ENCODE measurements at regions not wholly inside any gene's neighbourhood (a gene's known extent, or its start where the extent isn't known, plus 50 kb on each side); places are given as distances from the start of the nearest gene placed in this dataset.
"Not testable (repeated sequence)": the region's sequence is repeated elsewhere in the genome, so short reads cannot be mapped to it uniquely, and the experiment has no call there.

- DNase-seq = no peak
These were observed 59.3 kb downstream of the OXGR1 start for GRCh38 chr13:96934889-96935489.

GRCh38 chr13:96925916-96926628, 68.2 kb downstream of the OXGR1 start:
- Mint-ChIP-seq H3K27ac (ENCODE audit: unreplicated experiment) (no peak overlapping the region), H3K36me3 (ENCODE audit: unreplicated experiment) (peaks cover 8% of the 10 kb centered on the region), H3K4me1 (ENCODE audit: low read depth, unreplicated experiment) (no peaks in the 10 kb centered on the region), H3K9me3 (ENCODE audit: unreplicated experiment) (peaks cover 2% of the 10 kb centered on the region), H3K4me3 (ENCODE audit: unreplicated experiment) (no peak overlapping the region), H3K27me3 (ENCODE audit: unreplicated experiment) (peaks cover 2% of the 10 kb centered on the region)
- no peak for DNase-seq
- no peak for TF ChIP-seq CTCF (IDR thresholded peaks at IDR 0.05; ENCODE audit: partially characterized antibody, unreplicated experiment)

More at GRCh38 chr13:96934889-96935489, 59.3 kb downstream of the OXGR1 start:
- no peaks in the 10 kb centered on the region for H3K27me3 Mint-ChIP-seq (ENCODE audit: unreplicated experiment)
- H3K27ac Mint-ChIP-seq (ENCODE audit: unreplicated experiment) = no peak overlapping the region
- H3K4me3 Mint-ChIP-seq (ENCODE audit: unreplicated experiment) = no peak overlapping the region
- H3K4me1 Mint-ChIP-seq (ENCODE audit: low read depth, unreplicated experiment) = no peaks in the 10 kb centered on the region
- H3K36me3 Mint-ChIP-seq (ENCODE audit: unreplicated experiment) = no peaks in the 10 kb centered on the region
- TF ChIP-seq CTCF (IDR thresholded peaks at IDR 0.05; ENCODE audit: partially characterized antibody, unreplicated experiment) = no peak
- H3K9me3 Mint-ChIP-seq (ENCODE audit: unreplicated experiment) = no peaks in the 10 kb centered on the region

GRCh38 chr13:96925477-96925876, 68.8 kb downstream of the OXGR1 start:
- Mint-ChIP-seq H3K9me3 (ENCODE audit: unreplicated experiment) (peaks cover 6% of the 10 kb centered on the region), H3K27ac (ENCODE audit: unreplicated experiment) (no peak overlapping the region)

GRCh38 chr13:96918861-96919631, 75.2 kb downstream of the OXGR1 start:
- DNase-seq; H3K4me3 Mint-ChIP-seq (ENCODE audit: unreplicated experiment); H3K27ac Mint-ChIP-seq (ENCODE audit: unreplicated experiment); H3K9me3 Mint-ChIP-seq (ENCODE audit: unreplicated experiment); H3K4me1 Mint-ChIP-seq (ENCODE audit: low read depth, unreplicated experiment); H3K27me3 Mint-ChIP-seq (ENCODE audit: unreplicated experiment): not testable (repeated sequence)
- peaks cover 15% of the 10 kb centered on the region for H3K36me3 Mint-ChIP-seq (ENCODE audit: unreplicated experiment)

More at GRCh38 chr13:96925477-96925876, 68.8 kb downstream of the OXGR1 start:
- H3K4me3 Mint-ChIP-seq (ENCODE audit: unreplicated experiment) = no peak overlapping the region
- H3K4me1 Mint-ChIP-seq (ENCODE audit: low read depth, unreplicated experiment) = no peaks in the 10 kb centered on the region
- H3K27me3 Mint-ChIP-seq (ENCODE audit: unreplicated experiment) = peaks cover 2% of the 10 kb centered on the region
- no peak for TF ChIP-seq CTCF (IDR thresholded peaks at IDR 0.05; ENCODE audit: partially characterized antibody, unreplicated experiment)
- DNase-seq = no peak
- peaks cover 8% of the 10 kb centered on the region for H3K36me3 Mint-ChIP-seq (ENCODE audit: unreplicated experiment)

GRCh38 chr13:96904232-96904631, 90.0 kb downstream of the OXGR1 start:
- Mint-ChIP-seq H3K4me3 (ENCODE audit: unreplicated experiment) (no peak overlapping the region), H3K27me3 (ENCODE audit: unreplicated experiment) (no peaks in the 10 kb centered on the region), H3K27ac (ENCODE audit: unreplicated experiment) (no peak overlapping the region), H3K9me3 (ENCODE audit: unreplicated experiment) (no peaks in the 10 kb centered on the region), H3K4me1 (ENCODE audit: low read depth, unreplicated experiment) (no peaks in the 10 kb centered on the region), H3K36me3 (ENCODE audit: unreplicated experiment) (no peaks in the 10 kb centered on the region)
- no peak for DNase-seq
- no peak for TF ChIP-seq CTCF (IDR thresholded peaks at IDR 0.05; ENCODE audit: partially characterized antibody, unreplicated experiment)
